ENCODE measurements at regions not wholly inside any gene's neighbourhood (a gene's known extent, or its start where the extent isn't known, plus 50 kb on each side); places are given as distances from the start of the nearest gene placed in this dataset.

- peaks cover 6 to 10% of the 10 kb centered on the region in 2 donors for H3K9me3 ChIP-seq (replicated peaks in 1 of 2; ENCODE audit: control insufficient read depth in 1 of 2, insufficient read depth in 1 of 2, low read length in 2 of 2)
- H3K36me3 ChIP-seq (replicated peaks in 1 of 2; ENCODE audit: control insufficient read depth in 1 of 2, insufficient read depth in 2 of 2, low read length in 2 of 2), result no peaks in the 10 kb centered on the region
- no peak overlapping the region for H3K27ac Mint-ChIP-seq
- H3K27me3 ChIP-seq (ENCODE audit: control insufficient read depth in 2 of 2, insufficient read depth in 2 of 2, low read length in 2 of 2), result no peaks in the 10 kb centered on the region
- no peaks in the 10 kb centered on the region for H3K4me1 ChIP-seq (ENCODE audit: control insufficient read depth in 1 of 2, insufficient read depth in 2 of 2, low read length in 2 of 2)
- H3K27ac ChIP-seq (ENCODE audit: low read depth in 1 of 2, low read length in 2 of 2), result no peak overlapping the region
- no peak overlapping the region for H3K4me3 Mint-ChIP-seq
- H4K20me1 ChIP-seq (ENCODE audit: insufficient read depth, low read length), result no peaks in the 10 kb centered on the region
- no peak overlapping the region for H3K4me3 ChIP-seq (replicated peaks in 1 of 3; ENCODE audit: low read depth in 2 of 3, low read length in 3 of 3)
- peaks cover 0 to 1% (median 0%) of the 10 kb centered on the region in 3 donors for H3K27me3 Mint-ChIP-seq (ENCODE audit: low read depth in 3 of 3)
- H2AFZ ChIP-seq (ENCODE audit: insufficient read depth, low read depth, low read length, poor library complexity, severe bottlenecking), result no peak overlapping the region
- no peak overlapping the region for H3K9ac ChIP-seq (ENCODE audit: insufficient read depth, low read length, poor library complexity, severe bottlenecking)
- 100% methylated on average over 1 of the region's 3 CpGs for WGBS (ENCODE audit: insufficient coverage)
- TF ChIP-seq CTCF (IDR thresholded peaks at IDR 0.05), result no peak
- DNase-seq, result no peak
- no peaks in the 10 kb centered on the region for H3K36me3 Mint-ChIP-seq
- peaks cover 4 to 17% (median 9%) of the 10 kb centered on the region in 7 donors for H3K9me3 Mint-ChIP-seq
- H3K79me2 ChIP-seq (ENCODE audit: insufficient read depth, low read length), result no peaks in the 10 kb centered on the region
- no peak overlapping the region for H3K4me2 ChIP-seq (replicated peaks; ENCODE audit: extremely low read depth, low read length, poor library complexity, severe bottlenecking)
- intact Hi-C loops (cut with micrococcal nuclease), result no loop called here
- no peaks in the 10 kb centered on the region for H3K4me1 Mint-ChIP-seq
Measured at GRCh38 chr13:74259641-74260040, 125.4 kb upstream of the KLF12 start.

- no peak overlapping the region for H3K27ac ChIP-seq (ENCODE audit: low read depth in 1 of 2, low read length in 2 of 2)
- peaks cover 6% of the 10 kb centered on the region in 2 donors for H3K9me3 ChIP-seq (replicated peaks in 1 of 2; ENCODE audit: control insufficient read depth in 1 of 2, insufficient read depth in 1 of 2, low read length in 2 of 2)
- H3K4me1 ChIP-seq (ENCODE audit: control insufficient read depth in 1 of 2, insufficient read depth in 2 of 2, low read length in 2 of 2), result no peaks in the 10 kb centered on the region
- H3K27me3 ChIP-seq (ENCODE audit: control insufficient read depth in 2 of 2, insufficient read depth in 2 of 2, low read length in 2 of 2), result no peaks in the 10 kb centered on the region
- no peaks in the 10 kb centered on the region for H3K79me2 ChIP-seq (ENCODE audit: insufficient read depth, low read length)
- no peaks in the 10 kb centered on the region for H3K36me3 ChIP-seq (replicated peaks in 1 of 2; ENCODE audit: control insufficient read depth in 1 of 2, insufficient read depth in 2 of 2, low read length in 2 of 2)
- no peak overlapping the region for H3K4me3 ChIP-seq (replicated peaks in 1 of 3; ENCODE audit: low read depth in 2 of 3, low read length in 3 of 3)
- no peaks in the 10 kb centered on the region for H3K36me3 Mint-ChIP-seq
- peaks cover 2 to 12% (median 7%) of the 10 kb centered on the region in 7 donors for H3K9me3 Mint-ChIP-seq
- 81% methylated on average over 2 of the region's 4 CpGs for WGBS (ENCODE audit: insufficient coverage)
- H3K4me2 ChIP-seq (replicated peaks; ENCODE audit: extremely low read depth, low read length, poor library complexity, severe bottlenecking), result no peak overlapping the region
- no peaks in the 10 kb centered on the region for H4K20me1 ChIP-seq (ENCODE audit: insufficient read depth, low read length)
- H3K27me3 Mint-ChIP-seq (ENCODE audit: low read depth in 3 of 3), result peaks cover 0 to 1% (median 0%) of the 10 kb centered on the region in 3 donors
- no peak overlapping the region for H3K4me3 Mint-ChIP-seq
- no peak overlapping the region for H3K27ac Mint-ChIP-seq
- TF ChIP-seq CTCF (IDR thresholded peaks at IDR 0.05), result no peak
- DNase-seq, result no peak
- no peaks in the 10 kb centered on the region for H3K4me1 Mint-ChIP-seq
- H3K9ac ChIP-seq (ENCODE audit: insufficient read depth, low read length, poor library complexity, severe bottlenecking), result no peak overlapping the region
- intact Hi-C loops (cut with micrococcal nuclease), result no loop called here
- H2AFZ ChIP-seq (ENCODE audit: insufficient read depth, low read depth, low read length, poor library complexity, severe bottlenecking), result no peak overlapping the region
Measured at GRCh38 chr13:74258961-74259360, 124.8 kb upstream of the KLF12 start.

All from CD14-positive monocyte (primary cell).